IMR-90 (cell line): ENCODE measurements at regions not wholly inside any gene's neighbourhood (a gene's known extent, or its start where the extent isn't known, plus 50 kb on each side); places are given as distances from the start of the nearest gene placed in this dataset.

Source experiments
- BHLHE40 ChIP-seq: fragments of 150-350 bp; IDR thresholded peaks from 2 replicates; pipeline ENCODE4 v1.6.1; 2016; ENCODE audit warnings: mild to moderate bottlenecking, low read depth, low read length
- CEBPB ChIP-seq: IDR thresholded peaks from 2 replicates; pipeline ENCODE4 v1.6.1; 2012; ENCODE audit warnings: low read depth, low read length, improper control_type of control experiment
- CTCF ChIP-seq: conservative IDR thresholded peaks from 2 replicates; pipeline ENCODE4 v1.5.1; 2012; ENCODE audit warnings: mild to moderate bottlenecking, low read depth, low read length, improper control_type of control experiment
- FOS ChIP-seq: fragments of 150-350 bp; IDR thresholded peaks from 2 replicates; pipeline ENCODE4 v1.6.1; 2016; ENCODE audit warnings: low read depth, low read length
- MAZ ChIP-seq: IDR thresholded peaks from 2 replicates; pipeline ENCODE4 v1.6.1; 2012; ENCODE audit warnings: low read depth, mild to moderate bottlenecking, low read length, improper control_type of control experiment, moderate library complexity, borderline replicate concordance
- POLR2A ChIP-seq: IDR thresholded peaks from 2 replicates; pipeline ENCODE4 v1.6.1; 2012; ENCODE audit warnings: mild to moderate bottlenecking, low read depth, low read length
- RCOR1 ChIP-seq: IDR thresholded peaks from 2 replicates; pipeline ENCODE4 v1.6.1; 2012; ENCODE audit warnings: mild to moderate bottlenecking, low read length, improper control_type of control experiment; ENCODE audit not compliant: insufficient replicate concordance
- RFX5 ChIP-seq: IDR thresholded peaks from 2 replicates; pipeline ENCODE4 v1.8.0; 2012; ENCODE audit warnings: low read depth, mild to moderate bottlenecking, low read length, moderate library complexity
- SMC3 ChIP-seq: fragments of 150-350 bp; IDR thresholded peaks from 2 replicates; pipeline ENCODE4 v1.6.1; 2016; ENCODE audit warnings: low read depth, mild to moderate bottlenecking, antibody characterized with exemption, low read length, moderate library complexity
- USF2 ChIP-seq: fragments of 150-350 bp; IDR thresholded peaks from 2 replicates; pipeline ENCODE4 v1.6.1; 2017; ENCODE audit warnings: mild to moderate bottlenecking, antibody characterized with exemption, low read length, low read depth

GRCh38 chr5:56612759-56613158 lies 202.6 kb upstream of the MAP3K1 start:
- no peak for TF ChIP-seq POLR2A
- TF ChIP-seq USF2: no peak
- no peak for TF ChIP-seq CTCF
- no peak for TF ChIP-seq RFX5
- no peak for TF ChIP-seq FOS
- no peak for TF ChIP-seq RCOR1
- no peak for TF ChIP-seq MAZ
- TF ChIP-seq SMC3: no peak
- TF ChIP-seq BHLHE40: no peak
- no peak for TF ChIP-seq CEBPB
